ENCODE measurements at regions not wholly inside any gene's neighbourhood (a gene's known extent, or its start where the extent isn't known, plus 50 kb on each side); places are given as distances from the start of the nearest gene placed in this dataset.

DNA sequence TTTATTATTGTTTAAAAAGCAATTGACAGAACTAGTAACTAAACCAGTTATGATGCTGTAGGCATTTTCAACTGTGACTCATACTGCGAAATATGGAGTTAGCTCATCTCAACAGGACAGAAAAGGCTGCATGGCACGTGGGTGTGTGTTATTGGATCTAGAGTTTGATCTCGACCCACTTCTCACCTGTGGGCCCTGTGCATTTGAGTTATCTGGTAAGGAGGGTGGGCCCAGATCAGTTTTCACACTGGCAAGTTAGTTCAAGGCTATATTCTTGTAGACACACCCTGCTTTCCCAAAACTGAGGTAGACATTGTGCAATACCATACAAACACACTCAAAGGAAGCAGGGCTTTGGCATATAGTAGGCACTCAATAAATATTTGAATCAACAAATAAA, 71.3 kb upstream of the PRDX6 start:
- DNase-seq, result no peak

DNA sequence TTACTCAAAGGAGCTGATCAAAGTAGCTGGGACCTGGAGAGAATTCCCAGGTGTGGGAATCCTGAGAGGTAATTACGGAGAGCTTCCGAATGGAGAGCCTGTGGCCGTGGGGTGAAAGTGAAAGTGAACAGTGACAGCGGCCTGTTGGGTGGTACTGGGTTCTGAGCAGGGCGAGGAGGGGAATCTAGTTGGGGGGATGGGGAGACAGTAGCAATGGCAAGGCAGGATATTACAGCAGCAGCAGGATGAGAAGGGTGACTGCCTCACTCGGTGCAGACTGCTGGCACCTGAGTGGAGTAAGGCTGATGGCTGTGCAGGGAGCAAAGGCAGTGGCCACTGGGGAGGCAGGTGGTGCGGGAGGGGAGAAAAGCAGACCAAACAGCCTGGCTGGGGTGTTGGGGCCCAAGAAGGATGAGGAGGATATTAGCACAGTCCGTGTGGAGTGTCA, 70.3 kb upstream of the PRDX6 start:
- DNase-seq, result no peak

DNA sequence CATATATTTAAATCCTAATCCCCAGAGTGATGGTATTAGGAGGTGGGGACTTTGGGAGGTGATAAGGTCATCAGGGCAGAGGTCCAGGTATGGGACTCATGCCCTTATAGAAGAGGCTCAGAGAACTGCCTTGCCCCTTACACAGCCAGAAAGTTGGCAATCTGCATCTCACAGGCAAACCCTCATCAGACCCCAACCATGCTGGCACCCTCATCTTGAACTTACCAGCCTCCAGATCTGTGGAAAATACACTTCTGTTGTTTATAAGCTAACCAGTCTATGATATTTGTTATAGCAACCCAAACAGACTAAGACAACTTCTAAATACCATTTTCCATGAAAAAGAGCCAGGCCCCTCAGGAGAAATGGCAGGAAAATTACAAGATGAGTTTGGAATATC, 69.3 kb upstream of the PRDX6 start:
- no peak for DNase-seq

DNA sequence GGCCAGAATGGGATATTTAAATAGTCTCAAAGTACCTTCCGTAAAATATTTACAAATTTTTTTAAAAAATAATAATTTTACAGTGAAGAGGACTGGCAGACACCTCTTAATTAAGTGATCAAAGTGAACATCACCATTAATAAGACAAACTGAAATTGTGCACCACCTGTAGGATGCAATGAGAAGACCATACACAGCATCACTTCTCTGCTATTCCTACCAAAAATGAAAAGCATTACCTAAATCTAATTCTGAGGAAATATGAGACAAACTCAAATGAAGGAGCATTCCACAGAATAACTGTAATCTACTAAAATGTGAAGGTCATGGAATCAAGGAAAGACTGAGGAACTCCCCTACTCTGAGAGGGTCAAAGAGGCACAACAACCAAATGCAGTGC, 68.2 kb upstream of the PRDX6 start:
- no peak for DNase-seq

DNA sequence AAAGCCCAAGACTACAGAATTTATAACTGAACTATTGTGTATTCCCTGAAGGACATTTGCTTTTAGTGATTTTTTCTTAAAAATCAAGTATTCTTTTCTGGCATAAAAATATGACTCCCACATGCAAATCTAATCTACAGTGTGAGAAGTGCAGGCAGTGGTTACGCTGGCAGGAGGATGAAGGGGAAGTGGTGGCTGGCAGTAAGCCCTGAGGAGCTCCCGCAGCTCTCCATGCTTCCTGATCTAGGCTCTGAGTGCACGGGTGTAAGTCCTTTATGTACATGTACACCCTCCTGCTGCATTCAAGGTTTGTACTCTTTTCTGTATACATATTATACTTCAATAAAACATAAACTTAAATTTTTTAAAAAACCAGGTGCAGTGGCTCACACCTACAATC, 67.5 kb upstream of the PRDX6 start:
- DNase-seq, result no peak

DNA sequence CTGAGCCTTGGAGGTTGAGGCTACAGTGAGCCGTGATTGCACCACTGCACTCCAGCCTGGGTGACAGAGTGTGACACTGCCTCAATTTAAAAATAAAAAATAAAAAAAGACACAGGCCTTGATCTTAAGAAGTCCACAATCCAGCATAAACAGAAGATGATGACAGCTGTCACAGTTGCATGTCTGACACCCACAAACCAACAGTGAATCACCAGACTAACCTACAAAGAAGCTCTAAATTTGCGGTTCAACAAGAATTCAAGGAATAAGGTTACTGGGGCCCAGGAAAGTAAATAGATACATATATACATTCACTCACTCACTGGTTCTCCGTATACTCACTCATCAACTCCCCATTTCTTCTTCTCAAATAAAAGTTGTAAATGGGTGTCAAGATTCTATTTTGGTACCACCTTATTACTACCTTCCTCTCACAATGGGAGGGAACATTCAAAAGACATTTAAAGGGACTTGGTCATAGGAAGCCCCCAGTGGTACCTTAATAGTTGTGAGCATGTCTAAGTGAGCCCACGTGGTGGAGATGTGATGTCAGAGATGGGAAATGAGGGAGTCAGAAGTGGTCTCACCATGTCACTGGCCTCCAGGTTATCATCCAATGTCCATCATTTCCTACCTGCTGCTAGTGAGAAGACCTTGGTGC, 66.9 kb upstream of the PRDX6 start:
- DNase-seq, result no peak

DNA sequence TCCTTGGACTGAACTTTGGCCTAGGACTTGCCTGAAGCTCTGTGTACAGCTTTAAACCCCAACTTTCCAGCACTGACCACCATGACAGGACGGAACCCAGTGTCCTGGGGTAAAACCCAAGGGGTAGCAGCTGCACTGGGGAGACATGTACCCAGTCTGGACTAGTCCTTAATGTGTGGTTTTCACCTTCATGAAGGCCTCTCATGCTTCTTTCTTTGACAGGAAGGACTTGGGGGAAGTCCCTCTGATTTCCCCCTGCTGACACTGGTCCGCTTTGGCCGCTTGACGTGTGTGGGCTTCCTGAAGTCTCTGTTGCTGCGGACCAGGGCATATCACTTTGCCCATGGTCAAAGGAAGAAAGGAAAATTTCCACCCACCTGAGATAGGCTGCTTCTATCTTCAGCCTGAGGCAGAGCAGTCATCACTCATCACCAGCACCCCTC, 66.3 kb upstream of the PRDX6 start:
- DNase-seq, result no peak

DNA sequence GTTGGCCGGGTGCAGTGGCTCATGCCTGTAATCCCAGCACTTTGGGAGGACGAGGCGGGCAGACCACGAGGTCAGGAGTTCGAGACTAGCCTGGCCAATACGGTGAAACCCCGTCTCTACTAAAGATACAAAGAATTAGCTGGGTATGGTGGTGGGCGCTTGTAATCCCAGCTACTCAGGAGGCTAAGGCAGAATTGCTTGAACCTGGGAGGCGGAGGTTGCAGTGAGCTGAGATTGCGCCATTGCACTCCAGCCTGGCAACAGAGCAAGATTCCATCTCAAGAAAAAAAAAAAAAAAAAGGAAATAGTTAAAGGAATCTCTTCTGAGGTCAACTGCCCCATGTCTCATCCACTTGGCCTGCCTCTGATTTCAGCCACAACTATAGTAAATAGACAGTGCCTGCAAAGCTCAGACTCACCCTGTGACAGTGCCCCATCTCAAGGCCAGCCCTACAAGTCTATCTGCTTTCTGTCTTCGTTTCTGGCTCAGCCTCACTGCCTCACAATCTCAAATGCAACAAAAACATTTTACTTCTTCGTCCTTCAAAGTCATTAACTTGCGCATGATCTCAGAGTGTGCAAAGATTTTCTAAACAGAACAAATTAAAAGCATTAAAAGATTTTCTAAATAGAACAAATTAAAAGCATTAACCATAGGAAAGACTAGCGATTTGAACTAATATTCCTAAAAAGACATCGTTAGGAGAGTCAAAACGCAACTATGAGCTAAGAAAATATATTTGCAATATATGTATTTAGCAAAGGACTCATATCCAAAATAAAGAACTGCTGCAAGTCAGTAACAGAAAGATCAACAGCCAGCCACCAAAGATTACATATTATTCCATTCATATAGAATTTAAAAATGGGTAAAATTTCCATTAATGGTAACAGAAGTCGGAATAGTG, 65.0 kb upstream of the PRDX6 start:
- no peak for DNase-seq

DNA sequence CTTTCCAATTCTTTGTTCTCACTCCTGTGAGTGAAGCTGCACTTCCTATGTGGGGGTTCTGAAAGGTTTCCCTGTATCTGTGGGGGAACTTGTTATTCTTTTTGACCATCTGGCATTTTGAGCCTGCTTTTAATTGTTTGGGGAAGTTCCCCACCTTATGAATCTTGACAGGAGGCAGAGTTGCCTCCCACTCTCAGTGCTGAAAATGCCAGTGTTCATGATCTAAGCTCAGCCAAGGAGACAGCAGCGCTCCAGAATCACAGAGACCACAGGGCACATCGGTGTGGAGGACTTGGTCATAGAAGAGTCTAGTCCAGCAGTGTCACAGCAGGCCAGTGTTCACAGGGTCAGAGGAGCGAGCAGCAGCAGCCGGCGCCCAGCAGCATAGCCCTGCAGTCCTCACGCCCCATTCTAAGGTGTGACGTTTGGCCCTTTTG, 63.8 kb upstream of the PRDX6 start:
- no peak for DNase-seq

DNA sequence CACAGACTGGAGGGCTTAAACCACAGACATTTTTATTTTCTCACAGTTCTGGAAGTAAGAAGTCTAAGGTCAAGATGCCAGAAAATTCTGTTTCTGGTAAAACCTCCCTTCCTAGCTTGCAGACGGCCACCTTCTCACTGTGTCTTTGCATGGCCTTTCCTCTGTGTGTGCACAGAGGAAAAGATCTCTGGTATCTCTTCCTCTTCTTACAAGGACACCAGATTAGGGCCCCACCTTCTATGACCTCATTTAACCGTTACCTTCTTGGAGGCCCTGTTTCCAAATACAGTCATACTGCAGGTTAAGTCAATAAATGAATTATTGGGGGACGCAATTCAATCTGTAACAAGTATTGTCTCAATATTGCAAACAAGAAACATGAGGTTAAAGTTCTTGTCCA, 63.0 kb upstream of the PRDX6 start:
- DNase-seq, result no peak

DNA sequence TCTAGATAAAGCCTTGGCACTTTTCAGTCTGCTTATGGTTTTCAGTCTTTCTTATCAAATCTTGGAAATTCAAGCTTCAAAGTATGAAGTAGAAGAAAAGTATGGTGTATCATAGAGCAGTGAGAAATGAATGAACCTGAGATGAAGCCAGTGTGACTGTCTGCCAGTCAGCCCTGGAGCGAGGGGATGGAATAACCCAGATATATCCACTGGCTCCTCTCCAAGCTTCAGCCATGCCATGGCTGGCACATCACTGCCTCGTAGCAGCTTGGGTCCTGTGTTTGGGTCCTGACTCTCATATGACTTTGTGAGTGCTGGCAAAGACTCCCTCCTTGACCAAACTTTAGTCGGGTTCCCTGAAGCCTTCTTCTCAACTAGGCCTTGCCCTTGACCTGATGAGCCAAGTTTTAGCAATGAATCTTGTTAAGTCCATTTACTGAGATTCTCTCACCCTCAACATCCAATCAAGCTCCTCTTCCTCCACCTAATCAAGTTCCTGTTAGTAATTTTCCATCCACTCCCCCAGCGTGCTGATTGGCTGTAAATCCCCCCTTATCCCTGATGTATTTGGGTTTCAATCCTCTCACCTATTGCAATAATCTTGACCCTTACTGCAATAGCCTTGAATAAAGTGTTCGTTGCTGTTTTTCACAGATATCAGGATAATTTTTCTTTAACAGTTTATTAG, 62.5 kb upstream of the PRDX6 start:
- DNase-seq, result no peak

DNA sequence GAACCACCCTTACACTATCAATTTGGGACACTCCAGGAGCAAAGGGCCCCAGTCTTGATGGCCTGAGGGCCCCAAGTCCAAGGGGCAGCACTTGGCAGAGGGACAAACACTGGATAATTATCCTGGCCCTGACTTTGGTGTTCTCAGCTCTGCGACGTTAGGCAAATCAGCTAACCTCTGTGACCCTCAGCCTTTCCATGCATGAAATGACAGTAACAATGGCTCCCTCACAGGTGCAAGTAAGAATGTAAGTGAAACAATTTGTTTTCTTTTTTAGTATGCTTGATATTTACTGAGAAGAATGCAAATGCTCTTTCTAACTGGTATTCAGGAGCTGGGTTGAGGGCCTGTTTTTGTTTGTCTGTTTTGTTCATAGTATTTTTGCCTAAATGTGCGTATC, 61.6 kb upstream of the PRDX6 start:
- DNase-seq, result no peak

DNA sequence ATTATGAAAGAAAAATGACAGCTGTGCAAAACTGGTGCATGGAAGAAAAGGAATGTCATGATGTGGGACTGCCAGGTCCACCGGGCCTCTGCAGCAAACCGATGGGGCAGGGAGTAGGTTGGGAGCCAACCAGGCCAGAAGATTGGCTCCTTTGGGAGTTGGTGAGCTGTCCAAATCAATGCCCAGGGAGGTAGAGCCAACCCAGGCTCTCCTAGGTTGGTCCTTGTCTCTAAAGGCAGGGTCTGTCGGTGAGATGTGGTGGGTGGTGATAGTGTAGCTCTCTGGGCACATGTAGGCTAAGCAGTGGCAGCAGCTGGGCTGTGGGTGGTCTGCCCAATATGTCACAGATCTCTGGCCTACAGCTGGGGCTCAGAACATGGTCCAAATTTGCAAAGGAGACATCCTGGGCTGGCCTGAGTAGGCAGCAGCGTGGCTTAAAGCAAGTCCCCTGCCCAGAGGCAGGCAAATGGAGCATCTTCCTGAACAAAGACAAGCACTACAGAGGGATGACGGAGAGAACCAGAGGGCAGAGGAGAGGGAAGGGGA, 61.2 kb upstream of the PRDX6 start:
- no peak for DNase-seq

DNA sequence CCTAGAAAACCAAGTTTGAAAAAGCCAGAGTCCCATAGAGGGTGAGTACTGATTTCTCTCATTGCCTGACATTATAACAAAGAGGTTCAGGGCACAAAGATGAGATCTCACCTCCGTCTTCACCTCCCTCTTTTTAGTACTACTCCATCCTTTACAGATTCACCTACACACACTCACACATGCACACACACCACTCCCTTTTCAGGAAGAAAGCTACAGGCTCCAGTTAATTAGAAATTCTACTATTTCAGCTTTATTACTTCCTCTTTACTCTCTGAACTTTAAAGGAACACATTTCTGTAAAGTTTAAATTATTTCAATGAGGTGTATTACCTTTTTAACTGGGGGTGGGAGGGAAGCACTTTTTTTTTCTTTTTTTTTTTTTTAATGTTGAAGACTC, 59.6 kb upstream of the PRDX6 start:
- DNase-seq, result no peak

DNA sequence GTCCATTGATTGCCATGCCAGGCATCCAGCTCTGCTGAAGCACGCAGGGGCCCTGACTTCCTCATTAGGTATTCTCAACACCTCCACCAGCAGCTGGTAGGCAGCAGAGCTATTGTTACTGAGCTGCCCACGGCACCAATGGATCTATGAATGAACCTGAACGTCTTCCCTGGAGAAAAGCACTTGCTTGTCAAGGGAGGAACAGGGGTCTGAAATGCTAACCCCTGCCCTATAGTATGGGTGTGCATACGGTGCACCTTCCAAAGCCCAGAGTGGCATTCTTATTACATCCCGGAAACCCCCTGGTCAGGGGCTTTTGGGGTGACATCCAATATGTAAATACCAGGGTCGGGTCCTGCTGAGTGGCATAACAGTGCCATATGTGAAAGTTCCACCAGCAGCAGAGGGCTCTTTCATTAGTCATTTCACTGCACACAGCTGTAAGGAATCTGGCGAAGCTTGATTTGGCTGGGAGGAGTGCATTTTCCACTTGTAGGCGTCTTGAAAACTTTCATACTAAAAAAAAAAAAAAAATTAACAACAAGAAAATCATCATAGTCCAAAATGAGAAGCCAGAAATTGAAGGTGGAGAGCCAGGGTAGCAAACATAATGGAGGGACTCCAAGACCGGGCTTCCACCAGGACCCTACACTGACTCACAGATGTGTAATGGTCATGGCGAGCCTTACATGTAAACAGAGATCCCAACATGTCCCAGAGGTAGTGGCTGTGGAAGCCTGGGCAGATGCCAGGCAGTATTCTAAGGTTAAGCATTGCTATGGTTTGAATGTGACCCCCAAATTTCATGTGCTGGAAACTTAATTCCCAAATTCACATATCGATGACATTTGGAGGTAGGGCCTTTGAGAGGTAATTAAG, 58.8 kb upstream of the PRDX6 start:
- no peak for DNase-seq

DNA sequence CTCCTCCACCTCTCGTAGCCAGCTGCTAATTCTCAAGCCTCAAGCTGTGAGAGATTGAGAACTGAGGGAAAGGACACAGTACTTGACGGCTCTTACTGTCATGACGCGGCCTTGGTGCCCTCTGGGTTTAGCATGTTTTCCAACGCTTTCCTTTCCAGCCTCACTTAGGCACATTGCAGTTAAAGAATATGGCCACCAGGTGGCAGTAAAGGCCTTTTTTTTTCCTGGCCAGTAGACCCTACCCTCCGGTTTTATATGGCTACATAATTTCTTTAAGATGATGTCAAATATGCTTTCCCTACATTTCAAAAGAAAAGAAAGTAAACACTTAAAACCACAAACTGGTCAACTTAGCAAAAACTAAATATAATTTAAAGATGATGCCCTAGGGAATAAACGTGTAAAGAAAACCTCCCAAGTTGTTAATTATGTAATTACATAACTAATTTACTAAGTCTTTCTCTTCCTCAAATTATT, 56.8 kb upstream of the PRDX6 start:
- DNase-seq, result peak; percentile 38

DNA sequence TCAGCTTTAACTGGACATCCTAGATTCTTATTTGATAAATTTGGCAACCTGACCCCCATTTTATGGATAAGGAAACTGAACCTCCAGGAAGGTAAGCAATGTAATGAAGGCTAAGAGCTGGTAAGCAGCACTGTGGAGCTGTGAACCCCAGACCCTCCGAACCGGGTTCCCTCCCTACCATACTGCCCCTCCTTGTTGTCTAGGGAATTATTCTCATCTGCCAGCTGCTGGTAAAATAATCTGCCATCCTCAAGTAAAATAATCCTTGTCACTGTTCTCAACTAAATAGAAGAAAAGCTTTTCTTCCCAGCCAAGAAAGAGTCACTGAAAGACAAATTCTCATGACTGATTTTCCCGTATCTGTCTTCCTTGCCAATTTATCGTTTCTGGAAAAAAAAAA, 55.8 kb upstream of the PRDX6 start:
- DNase-seq, result no peak

DNA sequence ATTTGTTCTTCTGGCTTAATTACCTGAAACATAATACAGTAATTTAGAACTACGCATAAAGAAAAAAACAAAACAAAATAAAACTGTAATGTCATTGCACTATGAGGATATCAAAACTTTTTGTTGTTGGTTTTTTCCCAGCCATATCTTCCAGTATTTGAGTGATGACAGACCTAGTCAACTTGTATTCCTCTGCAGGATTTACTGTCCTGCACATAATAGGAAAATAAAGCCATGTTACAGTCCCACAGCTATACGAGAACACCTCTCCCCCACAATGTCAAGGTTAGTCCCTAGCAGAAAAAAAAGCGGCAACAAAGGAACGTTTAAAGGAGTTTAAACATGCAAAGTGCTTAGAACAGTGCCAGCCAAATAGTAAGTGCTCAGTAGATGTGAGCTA, 55.3 kb upstream of the PRDX6 start:
- DNase-seq, result no peak

DNA sequence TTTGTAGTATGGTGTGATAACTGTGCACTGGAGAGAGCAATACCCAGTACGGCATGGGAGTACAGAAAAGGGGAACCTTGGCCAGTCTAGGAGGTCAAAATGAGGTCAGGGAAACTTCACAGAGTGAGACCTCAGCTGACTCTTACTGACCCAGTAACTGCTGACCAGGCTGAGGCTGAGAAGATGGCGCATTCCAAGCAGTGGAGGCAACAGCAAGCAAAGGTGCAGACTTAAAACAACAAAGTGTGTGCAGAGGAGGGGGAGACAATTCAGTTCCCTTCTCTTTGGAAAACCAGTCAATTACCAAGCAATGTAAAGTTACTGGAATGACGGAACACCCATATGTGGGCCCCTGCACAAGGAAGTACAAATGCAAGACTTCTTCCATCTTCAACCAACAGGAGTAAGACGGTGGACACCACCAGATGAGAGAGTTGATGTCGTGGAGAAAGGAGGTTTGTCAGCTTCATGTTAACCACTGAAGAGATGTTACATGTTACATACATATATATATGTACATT, 54.6 kb upstream of the PRDX6 start:
- DNase-seq, result no peak

DNA sequence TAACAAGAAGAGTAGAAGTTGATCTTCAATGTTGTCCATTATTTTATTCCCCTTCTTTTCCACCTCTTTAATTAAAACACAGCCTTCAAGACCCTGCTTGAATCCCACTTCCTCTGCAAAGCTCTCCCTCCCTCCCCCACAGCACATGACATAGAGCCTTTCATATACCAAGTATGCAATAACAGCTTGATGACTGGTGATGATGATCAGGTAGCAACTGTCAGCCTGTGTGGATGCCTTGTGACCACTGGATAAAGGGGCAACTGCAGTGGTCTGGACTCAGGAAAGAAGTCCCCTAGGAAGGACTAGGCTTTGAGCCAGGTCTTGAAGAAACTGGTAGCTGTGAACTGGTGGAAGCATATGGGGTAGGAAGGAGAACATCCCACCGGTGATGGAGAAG, 53.8 kb upstream of the PRDX6 start:
- DNase-seq, result no peak

DNA sequence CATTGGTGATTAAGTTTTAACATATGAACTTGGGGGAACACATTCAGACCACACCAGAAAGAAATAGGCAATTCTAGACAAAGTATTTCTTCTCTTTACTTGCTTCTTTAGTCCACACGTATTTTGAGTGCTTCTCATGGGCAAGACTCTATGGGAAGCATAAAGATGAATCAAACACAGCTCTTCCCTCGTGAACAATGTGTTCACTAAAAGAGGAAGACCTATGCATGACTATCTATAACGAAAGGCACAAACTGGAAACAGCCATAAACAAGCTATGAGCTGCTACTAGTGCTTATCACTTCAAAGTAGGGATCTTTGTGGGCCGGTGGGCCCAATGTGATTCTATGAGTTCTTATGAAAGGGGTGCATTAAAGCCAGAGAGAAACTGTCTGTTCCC, 53.0 kb upstream of the PRDX6 start:
- DNase-seq, result no peak

DNA sequence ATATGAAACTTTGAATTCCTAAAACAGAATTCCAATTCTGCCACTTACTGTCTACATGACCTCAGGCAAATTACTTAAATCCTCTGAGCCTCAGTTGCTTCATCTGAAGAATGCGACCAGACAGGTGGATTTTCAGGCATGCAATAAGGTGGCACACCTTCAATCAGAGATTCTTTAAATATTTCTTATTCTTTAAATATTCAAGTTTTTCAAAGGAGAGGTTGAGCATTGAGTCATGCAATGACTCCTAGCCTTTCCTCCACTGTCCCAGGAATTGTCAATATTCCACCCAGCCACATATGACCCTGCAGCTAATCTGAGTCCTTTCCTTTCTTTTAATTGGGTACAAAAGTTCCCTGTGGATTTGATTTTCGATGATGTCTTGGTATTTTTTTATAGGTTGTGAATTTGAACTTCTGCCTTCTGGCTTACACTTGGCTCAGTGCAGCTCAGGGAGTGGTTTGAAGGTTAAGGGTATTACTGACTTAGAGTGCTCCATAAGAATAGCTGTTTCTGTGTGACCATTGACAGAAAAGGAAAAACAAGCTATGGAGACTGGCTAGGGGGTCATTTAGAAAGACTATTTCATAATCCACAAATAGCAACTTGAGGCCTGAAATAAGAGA, 52.2 kb upstream of the PRDX6 start:
- DNase-seq, result no peak
